ENCODE measurements at regions not wholly inside any gene's neighbourhood (a gene's known extent, or its start where the extent isn't known, plus 50 kb on each side); places are given as distances from the start of the nearest gene placed in this dataset.

DNA sequence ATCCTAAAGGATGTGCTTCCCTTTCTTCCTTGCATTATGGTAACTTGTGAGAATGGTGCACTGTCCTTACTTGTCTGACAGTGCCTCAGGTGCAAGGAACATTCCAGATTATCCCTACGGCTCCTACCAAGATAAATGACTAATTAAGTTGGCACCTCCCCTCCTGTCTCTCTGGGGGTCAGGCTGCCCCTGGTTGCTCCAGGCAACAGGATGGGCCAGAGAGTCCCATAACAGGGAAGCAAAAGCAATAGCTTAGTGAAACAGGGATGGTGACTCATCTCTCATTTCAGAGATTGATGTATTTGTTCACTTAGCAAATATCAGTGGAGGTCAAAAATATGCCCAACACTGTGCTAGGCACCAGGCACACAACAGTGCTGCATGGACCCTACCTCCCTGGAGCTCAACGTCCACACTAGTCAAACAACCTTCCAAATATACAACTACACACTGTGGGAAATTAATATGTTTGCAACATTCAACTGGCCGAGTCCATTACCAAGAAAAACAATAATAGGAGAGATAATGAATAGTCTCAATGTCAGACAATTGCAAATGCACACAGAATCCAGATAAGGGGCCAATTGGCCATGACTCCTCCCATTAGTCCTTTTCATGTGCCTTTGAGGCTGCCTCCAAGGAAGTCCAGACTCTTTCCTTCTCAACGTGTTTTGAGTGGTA lies 249.0 kb downstream of the TLE3 start:
- TF ChIP-seq, protein P1, sequence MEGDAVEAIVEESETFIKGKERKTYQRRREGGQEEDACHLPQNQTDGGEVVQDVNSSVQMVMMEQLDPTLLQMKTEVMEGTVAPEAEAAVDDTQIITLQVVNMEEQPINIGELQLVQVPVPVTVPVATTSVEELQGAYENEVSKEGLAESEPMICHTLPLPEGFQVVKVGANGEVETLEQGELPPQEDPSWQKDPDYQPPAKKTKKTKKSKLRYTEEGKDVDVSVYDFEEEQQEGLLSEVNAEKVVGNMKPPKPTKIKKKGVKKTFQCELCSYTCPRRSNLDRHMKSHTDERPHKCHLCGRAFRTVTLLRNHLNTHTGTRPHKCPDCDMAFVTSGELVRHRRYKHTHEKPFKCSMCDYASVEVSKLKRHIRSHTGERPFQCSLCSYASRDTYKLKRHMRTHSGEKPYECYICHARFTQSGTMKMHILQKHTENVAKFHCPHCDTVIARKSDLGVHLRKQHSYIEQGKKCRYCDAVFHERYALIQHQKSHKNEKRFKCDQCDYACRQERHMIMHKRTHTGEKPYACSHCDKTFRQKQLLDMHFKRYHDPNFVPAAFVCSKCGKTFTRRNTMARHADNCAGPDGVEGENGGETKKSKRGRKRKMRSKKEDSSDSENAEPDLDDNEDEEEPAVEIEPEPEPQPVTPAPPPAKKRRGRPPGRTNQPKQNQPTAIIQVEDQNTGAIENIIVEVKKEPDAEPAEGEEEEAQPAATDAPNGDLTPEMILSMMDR (IDR thresholded peaks at IDR 0.05): no peak
- DNase-seq (ENCODE audit: low spot score) (no peak), ATAC-seq (ENCODE audit: insufficient number of reproducible peaks, low FRiP score, low read depth) (no peak)
- Histone ChIP-seq H3K4me3 (no peak overlapping the region), H3K27ac (no peak overlapping the region), H3K9me3 (no peaks in the 10 kb centered on the region), H3K36me3 (no peaks in the 10 kb centered on the region), H3K27me3 (replicated peaks; ENCODE audit: insufficient read depth) (no peaks in the 10 kb centered on the region), H3K4me1 (ENCODE audit: control insufficient read depth in 1 of 2, low read depth in 2 of 2) (no peaks in the 10 kb centered on the region)

DNA sequence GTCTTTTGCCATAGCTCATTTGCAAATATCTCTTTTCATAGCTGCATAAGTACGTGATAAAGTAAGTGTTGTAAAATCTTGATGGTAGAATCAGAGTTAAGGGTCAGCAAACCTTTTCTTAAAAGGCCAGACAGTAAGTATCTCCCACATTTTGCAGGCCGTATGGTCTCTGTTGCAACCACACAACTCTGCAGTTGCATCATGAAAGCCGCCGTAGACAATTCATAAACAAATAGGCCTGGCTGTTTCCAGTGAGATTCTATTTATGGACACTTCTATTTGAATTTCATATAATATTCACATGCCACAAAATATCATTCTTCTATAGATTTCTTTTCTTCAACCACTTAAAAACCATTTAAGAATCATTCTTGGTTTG lies 248.5 kb downstream of the TLE3 start:
- no peak for DNase-seq (ENCODE audit: low spot score)
- Histone ChIP-seq H3K4me3 (no peak overlapping the region), H3K4me1 (ENCODE audit: control insufficient read depth in 1 of 2, low read depth in 2 of 2) (no peaks in the 10 kb centered on the region), H3K27me3 (replicated peaks; ENCODE audit: insufficient read depth) (no peaks in the 10 kb centered on the region), H3K9me3 (no peaks in the 10 kb centered on the region), H3K36me3 (no peaks in the 10 kb centered on the region), H3K27ac (no peak overlapping the region)
- no peak for ATAC-seq (ENCODE audit: insufficient number of reproducible peaks, low FRiP score, low read depth)
- TF ChIP-seq, protein P1 (IDR thresholded peaks at IDR 0.05): no peak

DNA sequence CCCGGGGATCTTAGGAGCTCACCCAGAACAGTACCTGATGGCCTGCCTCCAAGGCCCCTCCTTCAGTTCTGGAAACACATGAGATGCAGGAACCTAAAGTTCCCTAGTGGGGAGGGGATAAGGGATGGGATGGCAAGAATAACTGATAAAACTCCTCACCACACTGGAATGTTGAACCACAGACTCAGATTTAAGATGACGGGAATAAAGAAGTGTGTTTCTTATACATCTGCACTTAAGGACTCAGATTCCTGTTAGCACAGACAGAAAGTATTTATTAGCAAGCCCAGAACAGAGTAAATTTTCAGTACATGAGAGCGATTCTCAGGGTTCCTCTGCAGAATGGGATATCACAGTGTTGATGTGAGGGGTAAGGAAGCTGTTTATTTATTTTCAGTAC lies 245.2 kb downstream of the TLE3 start:
- no peak for ATAC-seq (ENCODE audit: insufficient number of reproducible peaks, low FRiP score, low read depth)
- no peak overlapping the region for H3K4me3 ChIP-seq
- DNase-seq (ENCODE audit: low spot score): no peak
- no peaks in the 10 kb centered on the region for H3K9me3 ChIP-seq
- no peak overlapping the region for H3K27ac ChIP-seq
- H3K27me3 ChIP-seq (replicated peaks; ENCODE audit: insufficient read depth): no peaks in the 10 kb centered on the region
- H3K4me1 ChIP-seq (ENCODE audit: control insufficient read depth in 1 of 2, low read depth in 2 of 2): no peaks in the 10 kb centered on the region
- TF ChIP-seq, protein P1 (IDR thresholded peaks at IDR 0.05): no peak
- H3K36me3 ChIP-seq: no peaks in the 10 kb centered on the region

DNA sequence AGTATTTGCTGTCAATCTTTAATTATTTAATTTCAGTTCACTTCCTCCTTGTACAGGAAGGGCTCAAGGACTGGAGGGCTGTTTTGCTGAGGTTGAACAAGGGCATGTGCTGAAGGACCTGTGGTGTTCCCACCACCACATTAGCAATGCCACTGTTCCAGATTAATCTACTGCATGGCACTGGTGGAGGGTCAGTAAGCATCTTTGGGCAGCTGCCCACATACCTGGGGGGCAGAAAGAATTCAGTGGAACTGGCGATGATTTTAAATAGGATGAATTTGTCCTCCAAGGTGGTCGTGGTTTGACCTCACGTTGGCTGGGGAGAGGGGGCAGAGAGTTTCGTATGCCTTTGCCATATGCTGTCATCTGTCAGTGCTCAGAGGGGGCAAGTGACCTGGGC lies 244.8 kb downstream of the TLE3 start:
- no peak overlapping the region for H3K4me3 ChIP-seq
- TF ChIP-seq, protein P1 (IDR thresholded peaks at IDR 0.05): no peak
- no peaks in the 10 kb centered on the region for H3K36me3 ChIP-seq
- H3K27ac ChIP-seq: no peak overlapping the region
- DNase-seq (ENCODE audit: low spot score) (no peak), ATAC-seq (ENCODE audit: insufficient number of reproducible peaks, low FRiP score, low read depth) (no peak)
- no peaks in the 10 kb centered on the region for H3K27me3 ChIP-seq (replicated peaks; ENCODE audit: insufficient read depth)
- no peaks in the 10 kb centered on the region for H3K4me1 ChIP-seq (ENCODE audit: control insufficient read depth in 1 of 2, low read depth in 2 of 2)
- H3K9me3 ChIP-seq: no peaks in the 10 kb centered on the region

DNA sequence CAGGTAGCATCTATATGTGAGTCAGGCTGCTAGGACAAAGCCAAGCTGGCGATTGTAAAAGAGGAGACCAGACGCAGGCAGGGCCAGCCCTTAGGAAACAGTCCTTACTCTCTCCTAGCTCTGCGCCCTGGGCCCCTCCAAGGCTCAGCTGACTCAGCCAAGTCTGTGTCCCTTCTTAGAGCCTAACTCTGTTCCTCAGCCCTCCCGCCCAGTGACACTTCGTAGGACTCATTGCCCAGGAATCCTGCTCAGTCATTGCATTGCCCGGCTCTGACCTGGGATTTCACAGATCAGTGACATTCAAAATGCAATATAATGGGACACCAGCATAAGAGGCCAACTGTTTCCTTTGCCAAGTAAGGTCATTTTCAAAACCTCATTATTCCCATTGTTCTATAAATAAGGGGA lies 244.2 kb downstream of the TLE3 start:
- Histone ChIP-seq H3K4me3 (no peak overlapping the region), H3K9me3 (no peaks in the 10 kb centered on the region), H3K27ac (no peak overlapping the region), H3K36me3 (no peaks in the 10 kb centered on the region), H3K4me1 (ENCODE audit: control insufficient read depth in 1 of 2, low read depth in 2 of 2) (no peaks in the 10 kb centered on the region), H3K27me3 (replicated peaks; ENCODE audit: insufficient read depth) (no peaks in the 10 kb centered on the region)
- ATAC-seq (ENCODE audit: insufficient number of reproducible peaks, low FRiP score, low read depth): no peak
- no peak for DNase-seq (ENCODE audit: low spot score)
- TF ChIP-seq, protein P1 (IDR thresholded peaks at IDR 0.05): no peak
